ENCODE measurements at regions not wholly inside any gene's neighbourhood (a gene's known extent, or its start where the extent isn't known, plus 50 kb on each side); places are given as distances from the start of the nearest gene placed in this dataset.

DNA sequence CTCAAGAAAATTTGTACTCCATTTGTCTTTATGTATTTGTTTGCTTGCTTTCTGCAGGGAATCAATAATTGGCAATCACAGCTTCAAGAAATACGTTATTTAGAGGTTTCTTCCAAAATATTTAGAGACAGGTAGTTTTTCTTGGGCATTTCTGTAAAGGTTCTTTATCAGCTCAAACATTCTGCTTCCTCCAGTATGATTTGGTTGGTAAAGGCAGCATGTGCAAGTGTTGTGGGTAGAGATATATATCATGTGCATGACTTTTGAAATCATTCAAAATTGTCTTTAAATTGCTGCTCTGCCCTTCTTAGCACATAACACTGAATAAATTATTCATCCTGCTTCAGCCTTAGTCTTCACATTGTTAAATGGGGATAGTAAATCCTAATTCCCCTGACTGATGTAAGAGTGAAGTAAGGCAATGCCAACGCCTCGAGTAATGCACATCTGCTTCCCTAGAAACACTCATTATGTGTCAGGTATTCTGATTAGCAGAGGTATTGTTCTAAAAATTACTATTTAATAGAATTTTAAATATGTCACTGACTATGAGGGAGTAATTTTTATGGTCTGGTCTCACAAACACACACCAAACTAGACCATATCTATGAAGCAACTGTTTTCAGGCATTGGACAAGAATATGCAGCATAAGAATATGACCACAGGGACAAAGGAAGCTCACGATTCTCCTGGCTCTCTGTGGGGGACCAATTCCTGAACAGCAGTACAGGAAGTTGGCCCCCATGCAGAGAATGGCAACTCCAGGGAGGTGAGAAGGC lies 77.3 kb upstream of the AKR1E2 start:
- Histone ChIP-seq H4K20me1 (ENCODE audit: control insufficient read depth, extremely low read depth, insufficient read depth, low read length) (no peaks in the 10 kb centered on the region), H3K36me3 (ENCODE audit: control insufficient read depth in 2 of 2, extremely low read depth in 1 of 2, insufficient read depth in 2 of 2, low read length in 2 of 2) (no peaks in the 10 kb centered on the region), H3K4me2 (ENCODE audit: control insufficient read depth, extremely low read depth, insufficient read depth, low read depth, low read length) (no peak overlapping the region), H3K79me2 (ENCODE audit: control insufficient read depth, insufficient read depth, low read length) (no peaks in the 10 kb centered on the region), H3K9ac (ENCODE audit: control insufficient read depth, extremely low read depth, insufficient read depth, low read length) (no peak overlapping the region), H3K9me1 (ENCODE audit: control insufficient read depth, extremely low read depth, insufficient read depth, low read length) (no peaks in the 10 kb centered on the region), H3K27me3 (ENCODE audit: control insufficient read depth, extremely low read depth, insufficient read depth, low read length) (no peaks in the 10 kb centered on the region), H3K4me1 (ENCODE audit: control insufficient read depth, extremely low read depth, insufficient read depth, low read length) (no peaks in the 10 kb centered on the region), H3K27ac (ENCODE audit: control insufficient read depth, insufficient read depth, low read length) (no peak overlapping the region), H3K9me3 (ENCODE audit: control insufficient read depth, low read depth, low read length) (no peaks in the 10 kb centered on the region), H3K4me3 (ENCODE audit: control insufficient read depth in 2 of 3, extremely low read depth in 1 of 3, insufficient read depth in 2 of 3, low read depth in 1 of 3, low read length in 3 of 3) (no peak overlapping the region), H2AFZ (ENCODE audit: control insufficient read depth, low read length) (no peak overlapping the region)
- DNase-seq (ENCODE audit: low read depth, low spot score) (no peak), FAIRE-seq (no peak)
- TF ChIP-seq, protein P1, sequence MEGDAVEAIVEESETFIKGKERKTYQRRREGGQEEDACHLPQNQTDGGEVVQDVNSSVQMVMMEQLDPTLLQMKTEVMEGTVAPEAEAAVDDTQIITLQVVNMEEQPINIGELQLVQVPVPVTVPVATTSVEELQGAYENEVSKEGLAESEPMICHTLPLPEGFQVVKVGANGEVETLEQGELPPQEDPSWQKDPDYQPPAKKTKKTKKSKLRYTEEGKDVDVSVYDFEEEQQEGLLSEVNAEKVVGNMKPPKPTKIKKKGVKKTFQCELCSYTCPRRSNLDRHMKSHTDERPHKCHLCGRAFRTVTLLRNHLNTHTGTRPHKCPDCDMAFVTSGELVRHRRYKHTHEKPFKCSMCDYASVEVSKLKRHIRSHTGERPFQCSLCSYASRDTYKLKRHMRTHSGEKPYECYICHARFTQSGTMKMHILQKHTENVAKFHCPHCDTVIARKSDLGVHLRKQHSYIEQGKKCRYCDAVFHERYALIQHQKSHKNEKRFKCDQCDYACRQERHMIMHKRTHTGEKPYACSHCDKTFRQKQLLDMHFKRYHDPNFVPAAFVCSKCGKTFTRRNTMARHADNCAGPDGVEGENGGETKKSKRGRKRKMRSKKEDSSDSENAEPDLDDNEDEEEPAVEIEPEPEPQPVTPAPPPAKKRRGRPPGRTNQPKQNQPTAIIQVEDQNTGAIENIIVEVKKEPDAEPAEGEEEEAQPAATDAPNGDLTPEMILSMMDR (optimal IDR thresholded peaks at IDR 0.05 in 1 of 3, IDR thresholded peaks at IDR 0.05 in 1 of 3, conservative IDR thresholded peaks at IDR 0.05 in 1 of 3; ENCODE audit: extremely low read depth in 1 of 3, insufficient read depth in 2 of 3, low read length in 3 of 3), result no peak
- no peak for TF ChIP-seq EZH2 (IDR thresholded peaks at IDR 0.05; ENCODE audit: low read length)
- dilution Hi-C loops (cut with MboI; ENCODE audit: extremely low pct_ligation_motif_present, low sequenced_read_pairs), result no loop called here

DNA sequence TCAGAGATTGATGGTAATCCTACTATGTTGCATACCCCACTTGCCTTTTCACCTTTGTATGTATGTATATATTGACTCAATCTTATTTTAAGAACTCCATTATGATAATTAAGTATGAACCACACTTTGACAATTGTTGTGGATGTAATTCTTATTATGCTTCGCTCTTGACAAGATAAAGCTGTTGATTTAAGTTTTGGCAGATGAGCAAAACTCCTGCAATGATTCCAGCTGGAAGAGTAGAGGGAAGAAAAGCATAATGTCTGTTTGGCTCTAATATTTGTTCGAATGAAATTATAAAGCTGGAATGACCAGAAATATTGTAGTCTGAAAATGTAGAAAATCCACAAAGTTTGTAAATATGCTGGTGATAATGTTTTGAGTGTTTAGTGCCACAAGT lies 83.8 kb upstream of the AKR1E2 start:
- Histone ChIP-seq H3K9me3 (ENCODE audit: control insufficient read depth, low read depth, low read length) (no peaks in the 10 kb centered on the region), H3K36me3 (ENCODE audit: control insufficient read depth in 2 of 2, extremely low read depth in 1 of 2, insufficient read depth in 2 of 2, low read length in 2 of 2) (no peaks in the 10 kb centered on the region), H3K79me2 (ENCODE audit: control insufficient read depth, insufficient read depth, low read length) (no peaks in the 10 kb centered on the region), H3K4me3 (ENCODE audit: control insufficient read depth in 2 of 3, extremely low read depth in 1 of 3, insufficient read depth in 2 of 3, low read depth in 1 of 3, low read length in 3 of 3) (no peak overlapping the region), H3K27ac (ENCODE audit: control insufficient read depth, insufficient read depth, low read length) (no peak overlapping the region), H3K4me1 (ENCODE audit: control insufficient read depth, extremely low read depth, insufficient read depth, low read length) (no peaks in the 10 kb centered on the region), H2AFZ (ENCODE audit: control insufficient read depth, low read length) (no peak overlapping the region), H3K27me3 (ENCODE audit: control insufficient read depth, extremely low read depth, insufficient read depth, low read length) (no peaks in the 10 kb centered on the region), H4K20me1 (ENCODE audit: control insufficient read depth, extremely low read depth, insufficient read depth, low read length) (no peaks in the 10 kb centered on the region), H3K9ac (ENCODE audit: control insufficient read depth, extremely low read depth, insufficient read depth, low read length) (no peak overlapping the region), H3K9me1 (ENCODE audit: control insufficient read depth, extremely low read depth, insufficient read depth, low read length) (no peaks in the 10 kb centered on the region), H3K4me2 (ENCODE audit: control insufficient read depth, extremely low read depth, insufficient read depth, low read depth, low read length) (no peak overlapping the region)
- TF ChIP-seq, protein P1 (optimal IDR thresholded peaks at IDR 0.05 in 1 of 3, IDR thresholded peaks at IDR 0.05 in 1 of 3, conservative IDR thresholded peaks at IDR 0.05 in 1 of 3; ENCODE audit: extremely low read depth in 1 of 3, insufficient read depth in 2 of 3, low read length in 3 of 3), result no peak
- TF ChIP-seq EZH2 (IDR thresholded peaks at IDR 0.05; ENCODE audit: low read length), result no peak
- FAIRE-seq, result no peak
- DNase-seq (ENCODE audit: low read depth, low spot score), result no peak
- dilution Hi-C loops (cut with MboI; ENCODE audit: extremely low pct_ligation_motif_present, low sequenced_read_pairs), result no loop called here

All from keratinocyte (primary cell).